ENCODE measurements at regions not wholly inside any gene's neighbourhood (a gene's known extent, or its start where the extent isn't known, plus 50 kb on each side); places are given as distances from the start of the nearest gene placed in this dataset.

DNA sequence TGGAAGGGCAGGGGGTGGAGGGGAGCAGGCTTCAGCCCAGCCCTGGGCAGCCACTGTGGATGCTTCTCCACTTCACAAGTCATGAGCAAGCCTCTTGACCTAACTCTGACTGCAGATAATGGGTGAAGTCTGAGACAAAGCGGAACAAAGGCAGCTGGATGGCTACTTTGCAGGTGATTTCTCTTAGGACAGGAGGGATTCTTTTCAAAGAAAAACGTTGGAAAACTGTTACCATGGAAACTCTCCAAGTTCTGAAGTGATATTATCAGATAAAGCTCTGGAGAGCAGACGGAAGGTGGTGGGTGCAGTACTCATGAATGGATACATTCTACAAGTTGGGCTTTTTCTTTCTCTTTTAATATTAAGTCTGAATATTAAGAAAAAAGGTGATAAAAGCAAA, 254.2 kb upstream of the SLCO3A1 start:
- DNase-seq (ENCODE audit: low read depth in 4 of 4, low spot score in 3 of 4) = no peak

- DNase-seq (ENCODE audit: low read depth in 4 of 4, low spot score in 3 of 4) = no peak
These were observed 250.0 kb upstream of the SLCO3A1 start for GRCh38 chr15:91603384-91604080.

DNA sequence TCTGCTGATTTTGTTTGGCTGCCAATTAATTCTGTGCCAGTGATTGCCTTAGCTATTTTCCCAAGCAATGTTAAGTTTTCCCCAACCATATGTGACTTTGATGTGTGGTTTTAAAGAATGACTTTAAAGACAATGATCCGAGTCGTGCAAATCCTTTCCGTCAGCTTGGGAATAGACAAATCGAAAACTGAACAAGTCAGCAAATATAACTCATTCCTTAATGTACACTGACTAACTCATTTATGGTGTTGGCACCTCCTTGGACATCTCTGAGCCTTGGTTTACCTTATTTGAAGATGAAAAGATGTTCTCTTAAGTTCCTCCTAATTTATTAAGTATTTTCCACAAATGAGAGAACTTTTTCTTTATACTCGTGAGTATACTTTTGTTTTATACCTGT, 249.4 kb upstream of the SLCO3A1 start:
- no peak for DNase-seq (ENCODE audit: low read depth in 4 of 4, low spot score in 3 of 4)

DNA sequence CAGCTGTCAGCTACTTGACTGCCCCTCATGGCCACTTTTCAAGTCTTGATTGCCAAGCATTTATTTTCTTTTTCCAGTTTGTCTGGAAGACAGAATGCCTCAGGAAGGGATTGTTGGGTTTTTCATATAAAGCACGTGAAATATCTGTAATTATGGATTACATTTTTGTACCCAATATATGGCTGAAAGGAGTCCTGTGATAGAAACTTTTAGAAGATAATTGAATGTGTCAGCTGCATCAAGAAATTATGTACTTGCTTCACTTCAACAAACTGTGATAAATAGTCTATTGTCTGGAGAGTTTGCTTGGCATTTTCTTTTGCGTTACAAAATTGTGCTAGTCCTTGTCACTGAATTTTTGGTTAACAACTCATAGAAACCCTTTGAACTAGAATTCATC, 247.9 kb upstream of the SLCO3A1 start:
- DNase-seq (ENCODE audit: low read depth in 4 of 4, low spot score in 3 of 4) = no peak

- DNase-seq (ENCODE audit: low read depth in 4 of 4, low spot score in 3 of 4) = no peak
These were observed 244.3 kb upstream of the SLCO3A1 start for GRCh38 chr15:91609231-91609630.

DNA sequence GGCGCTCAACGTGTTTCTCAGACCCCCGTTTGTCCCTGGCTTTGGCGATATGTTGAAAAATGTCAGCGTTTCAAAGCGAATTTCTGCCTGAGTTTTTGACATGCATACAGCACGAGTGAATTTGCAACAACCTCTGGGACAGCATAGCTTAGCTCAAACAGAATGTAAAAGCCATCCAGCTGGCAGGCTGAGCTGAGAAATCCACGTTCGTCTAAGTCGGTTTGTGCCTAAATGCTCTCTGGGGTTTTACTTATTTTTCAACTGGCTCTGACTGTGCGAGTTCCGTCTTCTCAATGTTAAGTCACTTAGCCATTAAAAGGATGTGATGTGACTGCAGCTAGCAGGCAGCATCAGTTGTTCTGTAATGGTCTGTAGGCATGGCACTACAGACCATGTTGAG, 243.5 kb upstream of the SLCO3A1 start:
- DNase-seq (ENCODE audit: low read depth in 4 of 4, low spot score in 3 of 4) = no peak

DNA sequence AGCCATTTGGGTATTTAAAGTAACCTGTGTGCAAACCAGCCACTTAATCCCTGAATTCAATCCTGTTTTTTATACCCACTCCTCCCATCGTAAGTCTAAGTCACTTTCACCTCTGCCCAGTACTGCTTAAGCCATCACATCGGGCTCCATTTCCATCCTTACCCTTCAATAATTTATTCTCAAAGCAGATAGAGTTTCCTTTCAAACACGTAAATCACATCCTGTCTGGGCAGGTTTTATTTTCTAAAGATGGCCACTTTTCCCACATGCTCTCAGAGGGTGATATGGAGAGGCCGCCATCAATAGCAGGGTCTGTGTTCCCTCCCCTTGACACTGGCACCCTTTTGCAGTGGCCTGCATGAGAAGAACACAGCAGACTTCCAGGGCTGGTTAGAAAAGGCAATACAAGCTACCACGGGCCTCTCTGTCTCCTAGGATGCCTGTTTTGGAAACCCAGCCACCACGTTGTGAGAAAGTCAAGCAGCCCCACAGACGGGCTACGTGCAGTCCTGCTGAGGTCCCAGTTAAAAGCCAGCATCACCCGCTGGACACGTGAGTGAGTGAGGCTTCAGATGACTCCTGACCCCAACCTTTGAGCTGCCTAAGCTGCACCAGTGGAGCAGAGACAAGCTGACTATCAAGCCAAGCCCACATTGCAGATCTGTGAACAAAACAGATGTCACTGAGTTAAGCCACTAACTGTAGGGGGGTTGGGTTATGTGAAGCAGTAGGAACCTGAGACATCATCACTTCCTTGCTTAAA, 241.8 kb upstream of the SLCO3A1 start:
- no peak for DNase-seq (ENCODE audit: low read depth in 4 of 4, low spot score in 3 of 4)

DNA sequence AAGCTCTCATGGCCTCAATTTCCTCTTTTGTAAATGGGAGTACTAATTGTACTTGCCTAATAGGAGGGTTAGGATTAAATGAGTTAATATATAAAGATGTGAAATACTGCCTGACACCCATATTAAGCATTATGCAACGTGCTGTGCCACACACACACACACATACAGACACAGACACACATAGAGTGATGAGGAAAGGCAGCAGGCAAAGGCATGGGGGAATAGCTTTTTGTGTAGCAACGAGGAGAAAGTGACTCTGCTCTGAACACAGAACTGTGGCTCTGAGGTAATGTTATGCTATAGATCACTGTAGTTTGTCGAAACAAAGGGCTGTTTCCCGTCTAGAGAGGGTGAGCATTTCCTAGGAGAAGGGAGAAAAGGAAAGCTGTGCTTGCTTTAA, 233.3 kb upstream of the SLCO3A1 start:
- DNase-seq (ENCODE audit: low read depth in 4 of 4, low spot score in 3 of 4) = no peak

DNA sequence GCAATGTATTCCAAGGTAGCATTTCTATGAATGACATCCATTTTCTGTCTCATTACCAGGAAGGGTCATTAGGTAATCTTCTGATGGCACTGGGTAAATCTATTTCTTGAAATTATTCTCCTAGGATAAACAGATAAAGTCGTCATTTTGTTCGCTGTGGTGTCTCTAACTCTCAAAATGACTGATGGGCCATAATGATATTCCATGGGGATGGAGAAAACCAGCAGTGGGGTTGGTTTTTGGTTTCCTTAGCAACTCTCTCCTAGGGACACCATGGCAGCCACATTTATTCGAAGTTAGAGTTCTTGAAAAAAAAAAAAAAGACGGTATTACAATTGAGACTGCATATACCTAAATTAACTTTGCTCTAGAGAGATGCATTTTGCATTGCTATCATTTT, 231.3 kb upstream of the SLCO3A1 start:
- DNase-seq (ENCODE audit: low read depth in 4 of 4, low spot score in 3 of 4) = no peak

DNA sequence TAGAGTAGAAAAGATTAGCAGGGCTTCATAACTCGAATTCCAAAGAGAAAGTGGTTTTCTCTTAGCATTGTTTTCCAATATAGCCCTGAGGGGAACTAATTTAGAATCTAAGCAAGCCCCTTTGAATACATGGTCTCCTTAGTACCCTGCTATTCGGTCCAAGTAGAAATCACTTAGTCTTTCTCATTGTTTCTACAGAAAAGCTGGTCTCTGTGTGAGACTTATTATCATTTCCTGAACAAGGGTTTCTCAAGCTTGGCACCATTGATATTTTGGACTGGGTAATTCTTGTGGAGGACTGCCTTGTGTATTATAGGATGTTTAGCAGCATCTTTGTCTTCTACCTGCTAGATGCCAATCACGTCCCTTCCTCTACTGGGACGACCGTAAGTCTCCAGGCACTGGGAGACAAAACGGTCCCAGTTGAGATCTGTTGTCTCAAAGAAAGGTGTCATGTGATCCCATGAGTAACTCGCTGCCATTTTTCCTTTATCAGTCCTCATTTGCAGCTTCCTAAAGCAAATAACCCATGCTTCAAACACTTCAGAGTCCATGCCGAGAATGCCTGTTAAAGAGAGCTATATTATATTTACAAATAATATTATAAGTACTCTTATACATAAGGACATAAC, 230.7 kb upstream of the SLCO3A1 start:
- no peak for DNase-seq (ENCODE audit: low read depth in 4 of 4, low spot score in 3 of 4)

DNA sequence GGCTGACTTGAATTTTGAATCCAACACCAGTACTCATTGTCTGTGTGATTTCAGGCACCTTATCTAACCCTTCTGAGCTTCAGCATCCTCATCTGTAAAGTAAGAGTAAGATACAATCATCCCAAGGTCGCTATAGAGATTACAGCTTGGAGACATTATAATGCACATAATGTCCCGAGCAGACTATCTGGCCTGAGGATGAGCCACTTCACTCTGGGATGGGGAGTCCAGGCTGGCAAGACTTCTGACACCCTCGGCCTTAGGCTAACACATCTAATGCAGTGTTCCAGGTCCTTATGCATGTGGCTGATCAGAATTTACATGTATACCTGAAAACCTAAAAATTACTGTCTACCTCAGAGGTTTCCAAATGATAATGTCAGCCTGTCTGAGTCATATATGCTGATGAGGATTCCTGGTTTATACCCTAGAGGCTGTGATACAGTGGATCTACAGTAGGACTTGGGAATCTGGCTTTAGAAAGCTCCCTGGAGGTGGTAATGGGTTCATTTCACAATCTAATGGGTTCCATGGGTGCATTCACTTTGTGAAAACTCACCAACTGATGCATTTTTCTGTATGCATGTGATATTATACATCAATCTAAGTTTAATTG, 229.0 kb upstream of the SLCO3A1 start:
- no peak for DNase-seq (ENCODE audit: low read depth in 4 of 4, low spot score in 3 of 4)

GRCh38 chr15:91625506-91625905, 228.0 kb upstream of the SLCO3A1 start:
- no peak for DNase-seq (ENCODE audit: low read depth in 4 of 4, low spot score in 3 of 4)

- DNase-seq (ENCODE audit: low read depth in 4 of 4, low spot score in 3 of 4) = no peak
These were observed 225.8 kb upstream of the SLCO3A1 start for GRCh38 chr15:91627473-91628278.

DNA sequence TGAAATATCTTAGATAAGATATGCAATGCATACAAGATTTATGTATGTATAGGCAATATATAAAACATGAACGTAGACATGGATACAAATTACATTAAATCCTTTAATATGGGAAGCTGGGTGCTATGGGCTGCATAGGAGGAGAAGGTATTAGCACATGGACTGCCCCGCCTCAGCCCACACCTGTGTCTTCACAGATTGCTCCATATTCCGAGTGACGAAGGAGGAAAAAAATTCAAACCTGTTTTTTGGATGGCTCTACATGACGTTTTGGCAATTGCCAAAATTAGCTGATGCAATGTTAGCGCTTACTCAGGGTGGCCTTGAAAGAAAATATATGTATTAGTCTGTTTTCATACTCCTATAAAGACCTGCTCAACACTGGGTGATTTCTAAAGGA, 223.4 kb upstream of the SLCO3A1 start:
- DNase-seq (ENCODE audit: low read depth in 4 of 4, low spot score in 3 of 4) = no peak

DNA sequence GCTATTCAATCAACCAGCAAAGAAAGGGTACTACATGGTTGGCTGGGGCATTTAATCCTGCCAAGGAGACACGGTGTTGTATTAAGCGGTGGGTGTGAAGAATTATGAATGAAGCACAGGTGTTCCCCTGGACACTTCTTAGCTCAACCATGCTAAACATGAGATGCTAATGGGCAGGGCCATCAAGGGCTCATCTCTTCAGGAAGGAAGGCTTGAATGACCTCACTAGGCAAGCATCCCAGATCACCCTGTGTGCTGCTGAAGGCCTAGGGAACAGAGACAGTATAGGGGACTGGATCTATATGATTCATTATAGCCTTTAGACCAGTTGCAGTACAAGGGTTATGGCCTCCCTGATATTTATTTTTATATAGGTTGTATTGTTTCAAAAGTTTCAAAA, 221.3 kb upstream of the SLCO3A1 start:
- DNase-seq (ENCODE audit: low read depth in 4 of 4, low spot score in 3 of 4) = no peak

DNA sequence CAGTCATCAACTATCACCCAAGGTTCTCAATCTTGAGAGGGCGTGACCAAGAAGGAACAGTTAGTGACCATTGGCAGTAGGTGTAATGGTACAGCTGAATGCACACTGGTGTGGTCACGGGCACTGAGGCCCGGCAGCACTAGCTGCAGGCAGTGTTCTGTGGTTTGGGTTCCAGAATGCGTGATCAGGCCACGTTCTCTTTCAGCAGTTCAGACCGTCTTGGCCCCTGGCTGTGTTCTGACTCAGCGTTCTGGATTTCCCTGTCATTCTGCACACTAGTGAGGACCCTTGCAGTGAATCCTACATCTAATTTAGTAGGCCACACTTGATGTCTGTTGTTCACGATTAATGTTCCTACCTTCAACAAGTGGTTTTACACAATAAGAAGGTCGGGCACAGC, 220.5 kb upstream of the SLCO3A1 start:
- no peak for DNase-seq (ENCODE audit: low read depth in 4 of 4, low spot score in 3 of 4)

DNA sequence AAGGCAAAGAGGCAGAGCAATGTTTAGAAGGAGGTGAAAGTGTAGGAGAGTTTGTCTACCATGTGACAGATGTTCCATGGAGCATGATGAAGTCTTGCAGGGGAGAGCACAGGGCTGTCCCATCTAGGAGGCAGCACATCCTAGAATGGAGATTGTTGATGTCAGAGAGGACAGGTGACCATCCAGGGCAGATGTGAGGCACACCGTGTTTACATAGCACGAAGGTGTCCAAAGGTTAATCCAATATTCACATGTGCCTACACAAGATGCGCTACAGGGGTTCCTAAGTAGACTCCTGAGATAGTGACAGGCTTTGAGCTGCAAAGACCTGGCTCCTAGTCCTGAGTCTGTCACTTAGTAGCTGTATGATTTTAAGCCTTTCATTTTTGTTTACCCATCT, 219.3 kb upstream of the SLCO3A1 start:
- no peak for DNase-seq (ENCODE audit: low read depth in 4 of 4, low spot score in 3 of 4)

- DNase-seq (ENCODE audit: low read depth in 4 of 4, low spot score in 3 of 4) = no peak
These were observed 218.4 kb upstream of the SLCO3A1 start for GRCh38 chr15:91635080-91635479.

GRCh38 chr15:91635641-91636040, 217.9 kb upstream of the SLCO3A1 start:
- no peak for DNase-seq (ENCODE audit: low read depth in 4 of 4, low spot score in 3 of 4)

GRCh38 chr15:91649016-91649415, 204.5 kb upstream of the SLCO3A1 start:
- DNase-seq (ENCODE audit: low read depth in 4 of 4, low spot score in 3 of 4) = no peak

DNA sequence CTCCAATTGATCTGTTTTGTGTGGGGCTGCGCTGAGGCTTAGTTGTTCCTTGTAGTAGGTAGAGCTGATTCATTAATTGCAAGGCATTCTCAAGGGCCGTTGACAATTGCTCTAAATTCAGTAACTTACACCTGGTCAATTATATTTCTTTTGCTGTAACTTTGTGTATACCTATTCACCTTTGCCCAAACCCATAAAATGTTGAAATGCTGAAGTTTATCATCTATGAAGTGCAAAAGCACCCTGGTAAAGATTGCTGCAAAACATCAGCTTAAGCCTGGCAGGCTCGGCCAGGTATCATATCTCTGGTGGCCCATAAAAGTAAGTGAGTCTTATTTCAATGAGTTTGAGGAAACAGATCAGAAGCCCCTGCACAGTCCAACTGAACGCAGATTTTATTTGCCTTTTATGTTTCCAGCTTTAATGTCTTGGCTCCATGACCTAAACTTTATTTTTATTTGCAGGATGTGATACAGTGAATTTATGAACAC, 203.6 kb upstream of the SLCO3A1 start:
- DNase-seq (ENCODE audit: low read depth in 4 of 4, low spot score in 3 of 4) = no peak

Data from right renal pelvis (tissue), 4 donors.